ENCODE measurements at regions not wholly inside any gene's neighbourhood (a gene's known extent, or its start where the extent isn't known, plus 50 kb on each side); places are given as distances from the start of the nearest gene placed in this dataset.

GRCh38 chr3:674116-674515 is 418.7 kb upstream of the CNTN6 start:
- Histone ChIP-seq H3K4me3 (no peak overlapping the region), H3K4me2 (no peak overlapping the region), H3K9me2 (ENCODE audit: insufficient read depth) (no peaks in the 10 kb centered on the region), H2AFZ (no peak overlapping the region), H3K36me3 (ENCODE audit: low read depth) (no peaks in the 10 kb centered on the region), H3K27ac (no peak overlapping the region), H3K4me1 (replicated peaks; ENCODE audit: insufficient read depth) (no peaks in the 10 kb centered on the region), H3K9me3 (ENCODE audit: insufficient read depth, low read depth) (no peaks in the 10 kb centered on the region), H3K27me3 (ENCODE audit: insufficient read depth, low read depth) (no peaks in the 10 kb centered on the region), H3F3A (ENCODE audit: insufficient read depth, low read depth) (no peaks in the 10 kb centered on the region), H3K79me2 (ENCODE audit: low read depth) (no peaks in the 10 kb centered on the region), H4K20me1 (ENCODE audit: insufficient read depth) (no peaks in the 10 kb centered on the region)
- TF ChIP-seq EZH2 (IDR thresholded peaks at IDR 0.05; ENCODE audit: low read depth) (no peak), CTCF (conservative IDR thresholded peaks at IDR 0.05) (no peak)
- ChIA-PET CTCF (no interaction called here), POLR2A (ENCODE audit: unreplicated experiment) (no interaction called here)
- no TSS peak for BruUV-seq (replicated peaks)
- no peak for DNase-seq
- intact Hi-C loops (cut with micrococcal nuclease; ENCODE audit: unreplicated experiment) = no loop called here

- H3K27ac ChIP-seq = no peak overlapping the region
- intact Hi-C loops (cut with micrococcal nuclease; ENCODE audit: unreplicated experiment) = no loop called here
- CTCF ChIA-PET = no interaction called here
Measured at GRCh38 chr3:675846-676245, 417.0 kb upstream of the CNTN6 start.

GRCh38 chr3:683770-684169 is 409.1 kb upstream of the CNTN6 start:
- ChIA-PET CTCF (no interaction called here), POLR2A (ENCODE audit: unreplicated experiment) (no interaction called here)
- no peak overlapping the region for H2AFZ ChIP-seq

More at GRCh38 chr3:675846-676245, 417.0 kb upstream of the CNTN6 start:
- POLR2A ChIA-PET (ENCODE audit: unreplicated experiment) = no interaction called here
- Histone ChIP-seq H3K4me2 (no peak overlapping the region), H4K20me1 (ENCODE audit: insufficient read depth) (no peaks in the 10 kb centered on the region), H2AFZ (no peak overlapping the region), H3K4me3 (no peak overlapping the region), H3K79me2 (ENCODE audit: low read depth) (no peaks in the 10 kb centered on the region), H3F3A (ENCODE audit: insufficient read depth, low read depth) (no peaks in the 10 kb centered on the region), H3K27me3 (ENCODE audit: insufficient read depth, low read depth) (no peaks in the 10 kb centered on the region), H3K9me2 (ENCODE audit: insufficient read depth) (no peaks in the 10 kb centered on the region), H3K36me3 (ENCODE audit: low read depth) (no peaks in the 10 kb centered on the region), H3K4me1 (replicated peaks; ENCODE audit: insufficient read depth) (no peaks in the 10 kb centered on the region), H3K9me3 (ENCODE audit: insufficient read depth, low read depth) (no peaks in the 10 kb centered on the region)
- TF ChIP-seq EZH2 (IDR thresholded peaks at IDR 0.05; ENCODE audit: low read depth) (no peak), CTCF (conservative IDR thresholded peaks at IDR 0.05) (no peak)
- DNase-seq = no peak
- BruUV-seq (replicated peaks) = no TSS peak

More at GRCh38 chr3:683770-684169, 409.1 kb upstream of the CNTN6 start:
- intact Hi-C loops (cut with micrococcal nuclease; ENCODE audit: unreplicated experiment) = no loop called here
- Histone ChIP-seq H3K79me2 (ENCODE audit: low read depth) (no peaks in the 10 kb centered on the region), H3F3A (ENCODE audit: insufficient read depth, low read depth) (no peaks in the 10 kb centered on the region), H3K9me3 (ENCODE audit: insufficient read depth, low read depth) (no peaks in the 10 kb centered on the region), H3K27ac (no peak overlapping the region), H4K20me1 (ENCODE audit: insufficient read depth) (no peaks in the 10 kb centered on the region), H3K9me2 (ENCODE audit: insufficient read depth) (no peaks in the 10 kb centered on the region), H3K27me3 (ENCODE audit: insufficient read depth, low read depth) (no peaks in the 10 kb centered on the region), H3K4me1 (replicated peaks; ENCODE audit: insufficient read depth) (no peaks in the 10 kb centered on the region), H3K4me3 (no peak overlapping the region), H3K4me2 (no peak overlapping the region), H3K36me3 (ENCODE audit: low read depth) (no peaks in the 10 kb centered on the region)
- TF ChIP-seq CTCF (conservative IDR thresholded peaks at IDR 0.05) = no peak
- TF ChIP-seq EZH2 (IDR thresholded peaks at IDR 0.05; ENCODE audit: low read depth) = no peak
- DNase-seq = no peak
- no TSS peak for BruUV-seq (replicated peaks)
